ENCODE measurements at regions not wholly inside any gene's neighbourhood (a gene's known extent, or its start where the extent isn't known, plus 50 kb on each side); places are given as distances from the start of the nearest gene placed in this dataset.

DNA sequence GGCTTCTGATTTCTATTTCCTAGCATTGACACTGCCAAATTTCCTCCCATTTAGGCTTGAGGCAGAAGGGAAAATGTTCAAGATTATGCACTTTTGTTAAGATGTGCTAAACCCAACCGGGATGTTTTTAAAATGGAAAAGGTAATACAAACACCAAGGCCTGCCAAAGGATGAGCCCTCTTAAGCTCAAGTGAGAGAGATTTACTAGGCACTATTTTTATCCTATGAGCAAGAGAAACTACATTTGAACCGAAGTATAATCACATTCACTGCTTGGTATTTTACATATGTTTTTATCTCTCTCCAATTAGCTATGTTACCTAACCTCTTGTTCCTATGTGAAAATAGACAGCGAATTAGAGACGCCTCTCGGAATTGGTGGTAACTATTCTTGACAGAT lies 295.8 kb downstream of the GABRB3 start:
- Mint-ChIP-seq H3K9me3 (peaks cover 17 to 18% of the 10 kb centered on the region in 2 donors), H3K36me3 (no peaks in the 10 kb centered on the region), H3K27ac (no peak overlapping the region)
- DNase-seq (ENCODE audit: low spot score in 2 of 2) = no peak
- ATAC-seq = no peak

DNA sequence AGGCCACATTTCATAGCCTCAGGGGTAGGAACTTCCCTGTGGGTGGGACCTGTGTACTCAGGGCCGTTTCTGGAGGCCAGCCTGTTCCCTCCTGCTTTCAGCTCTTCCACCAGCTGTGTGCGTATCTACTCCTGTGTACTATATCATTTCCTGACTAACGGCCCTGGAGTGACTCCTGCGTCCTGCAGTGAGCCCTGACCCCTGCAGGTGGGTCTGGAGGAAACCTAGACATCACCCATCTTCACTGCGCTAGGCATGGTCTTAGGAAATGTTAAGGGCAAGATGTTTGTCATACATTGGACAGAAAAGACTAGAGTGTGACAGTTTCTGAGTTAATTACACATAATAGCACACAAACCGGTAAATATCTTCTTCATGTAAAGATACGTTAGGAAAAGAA lies 297.3 kb downstream of the GABRB3 start:
- Mint-ChIP-seq H3K9me3 (peaks cover 13 to 24% of the 10 kb centered on the region in 2 donors), H3K36me3 (no peaks in the 10 kb centered on the region), H3K27ac (no peak overlapping the region)
- ATAC-seq (no peak), DNase-seq (ENCODE audit: low spot score in 2 of 2) (no peak)

DNA sequence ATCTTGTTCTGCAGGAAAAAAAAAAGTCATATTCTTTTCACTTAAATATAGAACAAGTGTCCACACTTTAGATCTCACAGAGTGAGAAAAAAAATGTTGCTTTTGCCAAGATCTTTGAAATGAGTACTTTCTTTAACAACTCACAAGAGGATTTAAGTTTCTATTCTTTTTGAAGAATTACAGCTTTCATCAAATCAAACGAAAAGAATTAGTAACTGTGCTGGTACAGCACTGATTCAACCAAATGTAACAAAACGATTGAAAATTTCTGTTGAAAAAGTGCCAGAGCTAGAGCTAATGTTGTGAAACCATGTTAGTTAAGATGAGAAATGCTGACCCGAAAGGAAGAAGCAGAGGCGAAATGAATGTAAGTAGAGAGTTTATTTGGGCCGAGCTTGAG lies 300.2 kb downstream of the GABRB3 start:
- DNase-seq (ENCODE audit: low spot score in 2 of 2) (no peak), ATAC-seq (no peak)
- Mint-ChIP-seq H3K9me3 (peaks cover 25 to 36% of the 10 kb centered on the region in 2 donors), H3K36me3 (no peaks in the 10 kb centered on the region), H3K27ac (no peak overlapping the region)

DNA sequence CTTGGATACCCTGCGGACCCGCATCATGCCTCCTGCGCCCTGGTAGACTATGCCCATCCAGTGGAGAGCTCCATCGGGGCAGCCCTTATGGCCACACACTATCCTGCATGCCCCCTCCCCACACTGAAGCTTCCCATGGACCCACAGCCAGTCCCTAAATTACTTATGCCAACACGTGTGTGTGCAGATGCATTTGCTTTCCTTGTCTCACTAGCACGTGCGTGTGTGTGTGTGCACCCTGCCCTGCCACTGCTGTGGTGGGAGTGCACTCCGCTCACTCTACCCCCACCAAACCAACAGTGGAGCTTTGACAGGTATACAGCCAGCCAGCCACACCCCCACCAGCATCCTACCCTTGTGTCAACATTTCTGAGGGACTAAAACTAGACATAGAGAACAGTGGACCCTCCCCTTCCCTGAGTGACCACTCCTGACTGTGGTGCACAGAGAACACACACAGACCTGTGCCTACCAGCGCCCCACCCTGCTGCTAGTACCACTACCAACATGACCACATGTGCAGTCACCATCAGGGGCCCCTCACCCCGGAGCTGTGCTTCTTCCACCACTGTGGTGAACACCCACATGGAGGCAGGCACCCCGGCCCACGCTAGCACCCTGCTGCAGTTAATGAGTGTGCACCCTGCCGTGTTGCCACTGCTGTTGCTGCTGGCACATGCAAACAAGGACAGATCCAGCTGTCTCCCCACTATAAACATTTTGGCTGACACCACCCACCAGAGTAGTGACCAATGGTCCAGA lies 310.8 kb downstream of the GABRB3 start:
- DNase-seq (ENCODE audit: low spot score in 2 of 2) = no peak
- peaks cover 0 to 12% of the 10 kb centered on the region in 2 donors for H3K36me3 Mint-ChIP-seq
- ATAC-seq = no peak
- H3K9me3 Mint-ChIP-seq = peaks cover 29 to 48% of the 10 kb centered on the region in 2 donors
- no peak overlapping the region for H3K27ac Mint-ChIP-seq

DNA sequence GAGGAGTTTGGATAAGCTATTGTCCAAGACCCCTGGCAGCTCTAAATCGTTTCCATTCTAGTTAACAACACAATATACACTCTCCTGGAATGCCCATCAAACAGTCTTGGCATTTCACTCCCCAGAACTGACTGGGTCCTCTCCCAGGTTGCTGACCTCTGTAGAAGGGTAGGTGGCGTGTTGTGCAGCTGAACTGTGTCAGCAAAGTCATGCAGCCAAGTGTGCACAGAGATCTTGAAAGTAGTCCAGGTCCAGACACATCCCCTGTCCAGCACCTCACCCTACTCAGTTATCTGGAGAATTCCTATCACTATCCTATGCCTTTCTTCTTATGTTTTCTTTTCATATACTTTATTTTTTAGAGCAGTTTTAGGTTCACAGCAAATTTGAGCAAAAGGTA lies 312.7 kb downstream of the GABRB3 start:
- H3K36me3 Mint-ChIP-seq = peaks cover 0 to 12% of the 10 kb centered on the region in 2 donors
- H3K27ac Mint-ChIP-seq = no peak overlapping the region
- DNase-seq (ENCODE audit: low spot score in 2 of 2) (no peak), ATAC-seq (no peak)
- peaks cover 27 to 43% of the 10 kb centered on the region in 2 donors for H3K9me3 Mint-ChIP-seq

DNA sequence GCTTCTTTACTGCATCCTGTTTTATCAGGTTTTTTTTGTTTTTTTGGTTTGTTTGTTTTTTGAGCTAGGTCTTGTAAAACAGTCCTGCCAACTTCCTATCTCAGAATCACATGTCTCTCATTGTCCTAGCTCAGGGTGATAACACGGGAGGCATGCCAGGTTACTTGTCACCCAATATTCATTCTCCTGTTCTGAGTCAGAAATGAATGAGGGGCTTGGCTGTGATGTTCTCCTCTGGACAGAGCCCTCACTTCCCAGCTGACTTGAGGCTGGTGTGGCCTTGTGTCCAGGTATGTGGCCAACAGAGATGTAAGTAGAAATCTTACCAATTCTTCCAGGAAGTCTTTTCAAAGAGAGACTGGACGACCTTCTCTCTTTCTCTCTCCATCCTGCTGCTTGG lies 317.0 kb downstream of the GABRB3 start:
- H3K9me3 Mint-ChIP-seq = peaks cover 28 to 34% of the 10 kb centered on the region in 2 donors

DNA sequence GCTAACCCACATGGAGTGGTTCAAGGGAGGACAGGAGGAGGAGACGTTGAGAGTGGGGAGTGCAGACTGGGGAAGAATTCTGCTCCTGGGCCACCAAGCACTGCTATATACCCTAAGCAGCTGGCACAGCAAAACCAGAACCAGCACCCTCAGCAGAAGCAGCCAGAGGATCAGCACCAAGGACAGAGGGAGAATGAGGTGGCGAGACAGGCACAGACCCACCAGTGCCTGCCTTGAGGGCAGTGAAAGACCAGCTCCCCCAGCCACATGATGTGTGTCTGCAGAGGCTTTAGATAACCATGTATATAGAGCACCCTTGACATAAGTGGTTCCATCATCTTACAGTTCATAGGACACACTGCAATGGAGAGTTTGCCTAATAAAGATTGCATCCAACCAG lies 319.0 kb downstream of the GABRB3 start:
- H3K27ac Mint-ChIP-seq = no peak overlapping the region
- ATAC-seq = no peak
- no peaks in the 10 kb centered on the region for H3K36me3 Mint-ChIP-seq
- H3K9me3 Mint-ChIP-seq = peaks cover 28 to 36% of the 10 kb centered on the region in 2 donors
- DNase-seq (ENCODE audit: low spot score in 2 of 2) = no peak

More for the DNA sequence above, 317.0 kb downstream of the GABRB3 start:
- H3K36me3 Mint-ChIP-seq = no peaks in the 10 kb centered on the region
- DNase-seq (ENCODE audit: low spot score in 2 of 2) (no peak), ATAC-seq (no peak)
- no peak overlapping the region for H3K27ac Mint-ChIP-seq

DNA sequence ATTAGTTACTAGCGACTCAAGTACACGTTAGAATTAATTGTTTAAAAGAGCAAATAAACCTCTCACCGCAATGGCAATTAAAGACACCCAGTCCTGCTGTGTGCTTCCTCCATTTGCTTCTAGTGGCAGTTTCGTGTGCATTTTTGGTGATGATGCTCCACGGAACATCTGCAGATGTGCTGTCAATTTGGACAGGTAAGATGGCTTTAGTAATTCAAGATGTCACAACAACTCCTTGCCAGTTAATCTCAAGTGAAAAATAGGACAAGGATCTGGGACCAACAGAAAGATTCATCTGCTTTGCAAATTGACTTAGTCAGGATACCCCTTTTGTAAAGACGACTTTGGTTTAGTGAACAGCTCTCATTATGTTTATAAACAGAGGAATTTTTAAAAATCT lies 320.9 kb downstream of the GABRB3 start:
- no peak for DNase-seq (ENCODE audit: low spot score in 2 of 2)
- ATAC-seq = no peak
- peaks cover 18 to 26% of the 10 kb centered on the region in 2 donors for H3K9me3 Mint-ChIP-seq
- no peaks in the 10 kb centered on the region for H3K36me3 Mint-ChIP-seq
- no peak overlapping the region for H3K27ac Mint-ChIP-seq

DNA sequence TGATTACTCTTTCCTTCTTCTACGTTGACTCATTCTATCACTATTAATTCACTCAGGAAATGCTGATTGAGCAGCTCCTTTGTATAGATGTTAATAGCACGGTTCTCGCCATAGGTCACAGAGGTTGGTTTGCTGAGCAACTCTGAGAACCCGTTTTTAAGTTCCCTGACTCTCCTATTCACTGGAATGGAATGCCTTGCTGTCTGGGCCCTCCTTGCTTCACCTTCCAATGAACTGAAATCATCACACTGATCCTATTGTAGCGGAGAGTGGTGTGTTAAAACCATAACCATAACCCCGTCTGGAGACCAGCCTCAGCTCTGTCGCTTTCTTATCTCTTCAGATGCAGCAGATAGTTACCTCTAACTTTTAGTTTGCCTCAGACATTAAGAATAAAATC lies 323.6 kb downstream of the GABRB3 start:
- Mint-ChIP-seq H3K36me3 (no peaks in the 10 kb centered on the region), H3K9me3 (peaks cover 13 to 17% of the 10 kb centered on the region in 2 donors), H3K27ac (no peak overlapping the region)
- DNase-seq (ENCODE audit: low spot score in 2 of 2) = no peak
- ATAC-seq = no peak

DNA sequence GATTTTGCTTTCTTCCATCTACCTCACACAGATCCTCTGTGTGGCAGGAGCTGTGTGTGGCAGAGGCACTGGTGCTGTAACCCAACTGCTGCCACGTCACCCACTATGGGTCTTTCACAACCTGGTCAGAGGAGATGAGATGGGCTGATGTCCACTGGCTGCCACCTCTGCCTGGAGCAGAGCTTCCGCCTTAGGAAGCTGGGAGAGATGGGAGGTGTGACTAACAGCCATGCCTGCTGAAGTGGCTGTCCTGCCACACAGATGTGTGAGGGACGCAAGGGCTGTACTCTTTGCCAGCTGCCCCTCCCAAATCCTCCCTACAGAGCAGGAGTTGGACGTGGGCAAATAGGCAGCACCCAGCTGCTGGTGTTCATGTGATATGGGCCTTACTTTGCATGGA lies 329.5 kb downstream of the GABRB3 start:
- Mint-ChIP-seq H3K27ac (no peak overlapping the region), H3K36me3 (no peaks in the 10 kb centered on the region), H3K9me3 (peaks cover 0 to 12% of the 10 kb centered on the region in 2 donors)
- ATAC-seq (no peak), DNase-seq (ENCODE audit: low spot score in 2 of 2) (no peak)

DNA sequence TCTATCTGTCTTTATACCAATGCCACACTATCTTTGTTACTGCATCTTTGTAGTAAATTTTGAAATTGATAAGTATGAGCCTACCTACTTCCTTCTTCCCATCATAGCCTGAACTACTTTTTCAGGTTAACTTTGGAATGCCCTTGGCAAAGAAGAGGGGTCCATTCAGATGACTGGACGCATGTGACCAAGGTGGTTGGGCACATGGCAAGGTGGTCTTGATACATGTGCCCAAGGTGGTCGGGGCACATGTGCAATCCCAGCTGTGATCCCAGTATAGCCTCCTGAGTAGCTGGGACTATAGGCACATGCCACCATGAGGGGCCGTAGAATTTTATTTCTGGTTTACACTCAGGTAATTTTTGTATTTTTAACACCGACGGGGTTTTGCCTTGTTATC lies 330.2 kb downstream of the GABRB3 start:
- DNase-seq (ENCODE audit: low spot score in 2 of 2) (no peak), ATAC-seq (no peak)
- H3K36me3 Mint-ChIP-seq = no peaks in the 10 kb centered on the region
- no peak overlapping the region for H3K27ac Mint-ChIP-seq
- peaks cover 0 to 12% of the 10 kb centered on the region in 2 donors for H3K9me3 Mint-ChIP-seq

DNA sequence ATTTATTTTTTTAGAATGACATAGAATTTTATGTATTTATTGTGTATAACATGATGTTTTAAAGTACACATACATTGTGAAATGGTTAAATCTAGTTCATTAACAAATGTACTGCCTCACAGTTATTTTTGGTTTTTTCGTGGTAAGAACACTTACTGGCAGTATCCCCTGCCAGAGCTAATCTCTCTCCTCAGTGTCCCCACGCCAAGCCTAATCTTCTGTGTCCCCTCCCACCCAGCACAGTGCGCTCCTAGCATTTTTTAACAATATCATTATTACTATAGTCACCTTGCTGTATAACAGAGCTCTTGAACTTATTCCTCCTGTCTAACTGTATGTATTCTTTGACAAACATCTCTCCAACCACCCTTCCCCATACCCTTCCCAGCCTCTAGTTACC lies 333.2 kb downstream of the GABRB3 start:
- H3K36me3 Mint-ChIP-seq = peaks cover 0 to 4% of the 10 kb centered on the region in 2 donors
- peaks cover 5 to 14% of the 10 kb centered on the region in 2 donors for H3K9me3 Mint-ChIP-seq
- ATAC-seq = no peak

DNA sequence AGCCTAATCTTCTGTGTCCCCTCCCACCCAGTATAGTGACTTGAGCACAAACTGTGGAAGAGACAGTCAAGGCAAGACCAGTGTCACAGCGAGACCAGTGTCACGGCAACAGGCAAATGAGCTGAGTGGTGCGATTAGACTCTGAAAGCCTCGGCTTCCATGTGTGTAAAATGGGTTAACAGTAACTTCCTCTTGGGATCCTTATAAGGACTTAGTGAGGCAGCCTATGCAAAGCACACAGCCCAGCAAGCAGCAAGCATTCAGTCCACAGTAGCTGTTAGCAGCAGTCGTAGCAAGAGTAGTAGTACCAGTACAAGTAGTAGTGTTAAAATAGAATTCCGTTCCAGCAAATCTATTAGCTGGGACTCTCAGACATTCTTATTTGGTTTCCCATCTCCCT lies 334.1 kb downstream of the GABRB3 start:
- peaks cover 0 to 4% of the 10 kb centered on the region in 2 donors for H3K36me3 Mint-ChIP-seq
- H3K27ac Mint-ChIP-seq = no peak overlapping the region
- peaks cover 5 to 14% of the 10 kb centered on the region in 2 donors for H3K9me3 Mint-ChIP-seq
- ATAC-seq = no peak
- no peak for DNase-seq (ENCODE audit: low spot score in 2 of 2)

More for the DNA sequence above, 333.2 kb downstream of the GABRB3 start:
- no peak overlapping the region for H3K27ac Mint-ChIP-seq
- DNase-seq (ENCODE audit: low spot score in 2 of 2) = no peak

DNA sequence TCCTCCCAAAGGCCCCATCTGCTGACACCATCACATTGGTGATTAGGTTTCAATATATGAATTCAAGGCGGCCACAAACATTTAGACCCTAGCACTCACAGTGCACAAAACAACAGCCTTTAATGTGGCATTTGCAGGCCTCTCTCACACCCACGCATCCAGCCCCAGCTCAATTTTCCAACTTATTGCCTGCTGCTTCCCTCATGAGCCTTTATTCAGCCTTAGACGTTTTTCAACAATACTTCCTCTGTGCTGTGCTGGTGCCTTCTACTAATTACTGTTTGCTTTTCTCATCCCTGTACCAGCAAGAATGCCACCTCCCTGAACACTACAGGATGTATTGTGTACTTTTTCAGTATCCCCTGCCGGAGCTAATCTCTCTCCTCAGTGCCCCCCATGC lies 334.6 kb downstream of the GABRB3 start:
- Mint-ChIP-seq H3K9me3 (peaks cover 5 to 14% of the 10 kb centered on the region in 2 donors), H3K36me3 (peaks cover 0 to 4% of the 10 kb centered on the region in 2 donors), H3K27ac (no peak overlapping the region)
- no peak for ATAC-seq
- DNase-seq (ENCODE audit: low spot score in 2 of 2) = no peak

DNA sequence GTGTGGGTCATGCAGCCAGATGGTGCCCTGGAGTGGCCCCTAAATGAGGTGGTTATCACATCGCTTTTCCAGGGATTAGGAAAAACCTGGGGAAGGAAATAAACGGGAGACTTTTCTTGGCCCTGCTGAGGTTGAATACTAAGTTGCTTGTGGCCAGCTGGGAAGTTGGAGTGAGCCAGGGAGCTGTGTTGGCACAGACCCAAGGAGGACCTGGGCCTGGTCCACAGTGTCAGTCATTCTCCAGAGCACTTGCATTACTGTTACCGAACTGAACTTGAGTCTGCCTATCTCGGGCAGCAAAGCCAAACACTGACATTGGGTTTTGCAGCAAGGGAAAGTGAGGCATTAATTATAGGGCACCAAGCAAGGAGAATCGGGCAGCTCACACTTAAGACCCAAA lies 339.0 kb downstream of the GABRB3 start:
- no peak overlapping the region for H3K27ac Mint-ChIP-seq
- DNase-seq (ENCODE audit: low spot score in 2 of 2) (no peak), ATAC-seq (no peak)
- peaks cover 0 to 4% of the 10 kb centered on the region in 2 donors for H3K36me3 Mint-ChIP-seq
- peaks cover 5 to 12% of the 10 kb centered on the region in 2 donors for H3K9me3 Mint-ChIP-seq

DNA sequence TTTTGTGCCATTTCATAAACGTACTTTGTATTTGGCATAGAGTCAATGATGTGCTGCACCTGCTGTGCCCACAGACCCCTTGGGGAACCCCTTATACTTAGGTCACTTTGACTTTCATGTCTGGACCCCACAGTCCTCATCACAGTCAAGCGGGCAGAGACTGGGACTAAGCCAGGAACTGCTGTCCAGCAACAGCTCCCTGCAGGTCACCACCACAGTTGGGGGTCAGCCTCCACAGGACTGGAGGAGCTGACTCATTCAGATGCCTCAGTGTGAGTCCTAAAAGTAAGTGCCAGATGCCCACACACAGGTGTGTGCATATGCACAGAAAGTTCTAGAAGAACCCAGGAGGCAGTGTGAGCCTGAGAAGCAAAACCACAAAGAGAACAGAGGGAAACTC lies 339.8 kb downstream of the GABRB3 start:
- DNase-seq (ENCODE audit: low spot score in 2 of 2) (no peak), ATAC-seq (no peak)
- Mint-ChIP-seq H3K36me3 (peaks cover 0 to 4% of the 10 kb centered on the region in 2 donors), H3K27ac (no peak overlapping the region), H3K9me3 (peaks cover 5 to 13% of the 10 kb centered on the region in 2 donors)

DNA sequence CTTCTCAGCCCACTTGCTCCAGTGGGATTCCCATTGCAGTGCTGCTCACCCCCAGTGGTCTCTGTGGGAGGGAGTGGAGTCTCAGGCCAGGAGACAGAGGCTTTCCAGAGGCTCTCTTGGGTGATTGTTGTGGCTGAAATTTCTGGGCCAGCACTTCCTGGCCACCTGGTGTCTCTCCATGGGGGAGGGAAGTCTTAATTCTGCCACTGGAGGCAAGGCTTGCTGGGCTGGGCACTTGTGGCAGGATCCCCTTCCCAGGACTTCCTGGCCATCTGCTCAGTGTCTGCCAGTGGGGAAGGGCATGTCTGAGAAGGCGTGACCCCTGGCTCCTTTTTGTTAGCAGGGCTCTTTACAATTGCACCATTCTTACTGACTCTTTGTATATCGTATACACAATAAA lies 351.8 kb downstream of the GABRB3 start:
- H3K27ac Mint-ChIP-seq = no peak overlapping the region
- ATAC-seq (no peak), DNase-seq (ENCODE audit: low spot score in 2 of 2) (no peak)
- H3K9me3 Mint-ChIP-seq = peaks cover 7 to 17% of the 10 kb centered on the region in 2 donors
- H3K36me3 Mint-ChIP-seq = peaks cover 0 to 5% of the 10 kb centered on the region in 2 donors

DNA sequence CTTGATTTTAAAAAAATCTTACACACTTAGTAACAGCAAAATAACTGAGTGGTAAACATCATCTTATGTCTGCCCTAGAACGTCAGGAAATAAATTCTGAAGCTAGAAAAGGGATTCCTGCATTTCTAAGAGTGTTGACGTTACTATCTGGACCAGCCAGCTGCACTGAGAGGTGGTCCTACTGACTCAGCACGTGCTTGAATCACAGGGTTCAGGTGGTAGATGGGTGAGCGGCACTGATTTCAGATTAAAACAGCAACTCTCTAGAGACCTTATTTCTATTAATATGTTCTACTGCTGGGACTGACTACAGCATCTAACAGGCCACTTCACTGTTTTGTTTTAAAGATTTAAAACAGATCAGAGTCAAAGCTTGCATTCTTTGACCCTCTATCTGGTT lies 377.2 kb downstream of the GABRB3 start:
- no peak for ATAC-seq
- Mint-ChIP-seq H3K27ac (no peak overlapping the region), H3K36me3 (no peaks in the 10 kb centered on the region), H3K9me3 (no peaks in the 10 kb centered on the region)
- no peak for DNase-seq (ENCODE audit: low spot score in 2 of 2)

Measured in activated naive CD4-positive, alpha-beta T cell treated with anti-CD3 and anti-CD28 coated beads, Interleukin-2, amount 50 U/mL, for 72 hours (primary cell).